ENCODE measurements at regions not wholly inside any gene's neighbourhood (a gene's known extent, or its start where the extent isn't known, plus 50 kb on each side); places are given as distances from the start of the nearest gene placed in this dataset.

DNA sequence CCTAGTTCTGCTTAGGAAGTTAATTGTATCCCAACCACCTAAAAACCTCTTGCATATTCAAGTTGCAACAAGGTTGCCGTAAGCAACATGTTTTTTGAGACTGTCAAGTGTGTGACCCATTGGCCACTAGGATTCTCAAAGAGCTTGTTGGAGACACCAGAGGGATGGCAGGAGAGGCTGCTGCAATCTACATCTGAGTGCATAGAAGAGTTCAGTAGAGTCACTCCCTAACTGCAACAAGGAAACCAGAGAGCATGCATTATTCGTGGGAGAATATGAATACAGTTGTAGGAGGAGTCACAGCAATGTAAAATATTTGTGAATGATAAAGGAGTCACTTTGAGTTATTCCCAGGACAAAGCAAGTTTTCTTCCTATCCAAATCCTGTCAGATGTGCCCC is 538.6 kb downstream of the TNS3 start:
- H3K4me1 ChIP-seq = peaks cover 11% of the 10 kb centered on the region
- no peaks in the 10 kb centered on the region for H3K9me3 Mint-ChIP-seq
- H3K27me3 Mint-ChIP-seq (ENCODE audit: insufficient read depth, low read depth) = peaks cover 2% of the 10 kb centered on the region
- no peaks in the 10 kb centered on the region for H3K27me3 ChIP-seq
- no peaks in the 10 kb centered on the region for H3F3A ChIP-seq (ENCODE audit: low read depth)
- H3K27ac ChIP-seq = no peak overlapping the region
- H3K4me3 Mint-ChIP-seq = no peak overlapping the region
- no peaks in the 10 kb centered on the region for H3K36me3 Mint-ChIP-seq
- H3K9ac ChIP-seq = no peak overlapping the region
- H3K4me2 ChIP-seq = no peak overlapping the region
- no peak overlapping the region for H2AFZ ChIP-seq (replicated peaks)
- H4K20me1 ChIP-seq (ENCODE audit: low read depth) = no peaks in the 10 kb centered on the region
- H3K4me1 Mint-ChIP-seq = peaks cover 44% of the 10 kb centered on the region
- no peak for DNase-seq (ENCODE audit: low spot score)
- no peak overlapping the region for H3K27ac Mint-ChIP-seq
- no peak overlapping the region for H3K4me3 ChIP-seq
- H3K79me2 ChIP-seq (ENCODE audit: low read depth) = no peaks in the 10 kb centered on the region
- TF ChIP-seq EZH2 (IDR thresholded peaks at IDR 0.05) = no peak
- TF ChIP-seq EZH2phosphoT487 (IDR thresholded peaks at IDR 0.05) = no peak
- no peak for TF ChIP-seq CTCF (IDR thresholded peaks at IDR 0.05)
- no peaks in the 10 kb centered on the region for H3K9me3 ChIP-seq (ENCODE audit: low read depth)
- H3K36me3 ChIP-seq = no peaks in the 10 kb centered on the region

DNA sequence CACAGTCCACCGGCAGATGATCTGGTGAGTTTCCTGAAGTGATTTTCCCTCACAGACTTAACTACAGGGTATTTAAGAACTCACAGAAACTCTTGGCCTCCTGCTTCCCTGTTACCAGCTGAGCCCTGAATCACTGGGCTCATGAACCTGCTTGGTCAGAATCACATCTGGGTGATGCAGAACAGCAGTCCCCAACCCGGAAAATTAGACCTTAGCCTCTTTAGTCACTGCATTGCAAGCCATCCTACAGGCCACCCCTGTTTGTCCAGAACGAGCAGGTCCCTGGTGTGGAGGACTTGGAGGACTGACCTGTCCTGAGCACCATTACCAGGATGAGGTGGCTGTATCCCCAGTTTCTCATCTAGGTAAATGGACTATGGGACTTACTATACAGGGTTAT is 539.2 kb downstream of the TNS3 start:
- peaks cover 11% of the 10 kb centered on the region for H3K4me1 ChIP-seq
- H3K4me1 Mint-ChIP-seq = peaks cover 41% of the 10 kb centered on the region
- H3K4me3 ChIP-seq = no peak overlapping the region

DNA sequence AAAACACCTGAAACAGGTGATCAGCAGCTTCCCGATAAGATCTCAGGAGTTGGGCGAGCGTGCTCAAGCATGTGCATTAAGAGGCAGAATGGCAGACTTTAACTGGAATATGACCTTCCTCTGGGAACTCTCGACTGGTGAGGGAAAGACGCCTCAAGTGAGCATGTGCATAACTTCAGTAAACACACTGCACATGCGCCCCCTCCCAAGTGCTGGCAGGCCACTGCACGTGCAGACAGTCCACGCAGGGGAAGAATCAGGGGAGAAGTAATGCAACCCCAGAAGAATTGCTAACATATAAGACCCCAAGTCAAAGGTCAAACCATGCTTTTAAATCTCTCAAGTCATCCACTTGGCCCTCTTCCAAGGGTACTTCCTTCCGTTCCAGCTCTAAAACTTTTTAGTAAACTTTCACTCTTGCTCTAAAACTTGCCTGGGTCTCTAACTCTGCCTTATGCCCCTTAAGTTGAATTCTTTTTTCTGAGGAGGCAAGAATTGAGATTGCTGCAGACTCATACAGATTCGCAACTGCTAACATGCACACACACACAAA is 541.0 kb downstream of the TNS3 start:
- H3K36me3 ChIP-seq = no peaks in the 10 kb centered on the region
- Mint-ChIP-seq H3K4me3 (no peak overlapping the region), H3K27ac (no peak overlapping the region), H3K9me3 (peaks cover 2% of the 10 kb centered on the region), H3K36me3 (no peaks in the 10 kb centered on the region), H3K4me1 (peaks cover 36% of the 10 kb centered on the region), H3K27me3 (ENCODE audit: insufficient read depth, low read depth) (peaks cover 2% of the 10 kb centered on the region)
- no peaks in the 10 kb centered on the region for H3K9me3 ChIP-seq (ENCODE audit: low read depth)
- H3K27me3 ChIP-seq = no peaks in the 10 kb centered on the region
- no peak overlapping the region for H2AFZ ChIP-seq (replicated peaks)
- H3K4me1 ChIP-seq = peaks cover 11% of the 10 kb centered on the region
- no peaks in the 10 kb centered on the region for H3K79me2 ChIP-seq (ENCODE audit: low read depth)
- no peak overlapping the region for H3K4me2 ChIP-seq
- no peaks in the 10 kb centered on the region for H4K20me1 ChIP-seq (ENCODE audit: low read depth)
- no peak overlapping the region for H3K27ac ChIP-seq
- H3F3A ChIP-seq (ENCODE audit: low read depth) = no peaks in the 10 kb centered on the region
- no peak overlapping the region for H3K4me3 ChIP-seq
- no peak overlapping the region for H3K9ac ChIP-seq
- DNase-seq (ENCODE audit: low spot score) = no peak
- TF ChIP-seq EZH2phosphoT487 (IDR thresholded peaks at IDR 0.05) = no peak
- TF ChIP-seq EZH2 (IDR thresholded peaks at IDR 0.05) = no peak
- no peak for TF ChIP-seq CTCF (IDR thresholded peaks at IDR 0.05)

More for the DNA sequence above, 539.2 kb downstream of the TNS3 start:
- Histone ChIP-seq H3K4me2 (no peak overlapping the region), H3K27me3 (no peaks in the 10 kb centered on the region), H3F3A (ENCODE audit: low read depth) (no peaks in the 10 kb centered on the region), H3K9me3 (ENCODE audit: low read depth) (no peaks in the 10 kb centered on the region), H4K20me1 (ENCODE audit: low read depth) (no peaks in the 10 kb centered on the region), H3K9ac (no peak overlapping the region), H3K79me2 (ENCODE audit: low read depth) (no peaks in the 10 kb centered on the region), H3K27ac (no peak overlapping the region), H3K36me3 (no peaks in the 10 kb centered on the region), H2AFZ (replicated peaks) (no peak overlapping the region)
- Mint-ChIP-seq H3K4me3 (no peak overlapping the region), H3K27me3 (ENCODE audit: insufficient read depth, low read depth) (peaks cover 2% of the 10 kb centered on the region), H3K9me3 (no peaks in the 10 kb centered on the region), H3K36me3 (no peaks in the 10 kb centered on the region), H3K27ac (no peak overlapping the region)
- TF ChIP-seq CTCF (IDR thresholded peaks at IDR 0.05) (no peak), EZH2 (IDR thresholded peaks at IDR 0.05) (no peak), EZH2phosphoT487 (IDR thresholded peaks at IDR 0.05) (no peak)
- no peak for DNase-seq (ENCODE audit: low spot score)
